Fibroblast of skin of scalp (primary cell): ENCODE measurements at regions not wholly inside any gene's neighbourhood (a gene's known extent, or its start where the extent isn't known, plus 50 kb on each side); places are given as distances from the start of the nearest gene placed in this dataset.
"Not testable (repeated sequence)": the region's sequence is repeated elsewhere in the genome, so short reads cannot be mapped to it uniquely, and the experiment has no call there.

Source experiments
- DNase-seq: peaks from one replicate; pipeline ENCODE4 v3.0.0-alpha.2; 2013

GRCh38 chr17:45554479-45554878 lies 64.0 kb upstream of the PLEKHM1 start:
- DNase-seq: not testable (repeated sequence)

- not testable (repeated sequence) for DNase-seq
Observed at GRCh38 chr17:45558821-45559220, 68.3 kb upstream of the PLEKHM1 start.

- not testable (repeated sequence) for DNase-seq
Observed at GRCh38 chr17:45562868-45563267, 72.3 kb upstream of the PLEKHM1 start.

GRCh38 chr17:45563283-45563682 lies 72.8 kb upstream of the PLEKHM1 start:
- not testable (repeated sequence) for DNase-seq

GRCh38 chr17:45568275-45568674 lies 77.8 kb upstream of the PLEKHM1 start:
- DNase-seq: not testable (repeated sequence)

GRCh38 chr17:45573326-45573725 lies 82.8 kb upstream of the PLEKHM1 start:
- not testable (repeated sequence) for DNase-seq

GRCh38 chr17:45573924-45574770 lies 83.6 kb upstream of the PLEKHM1 start:
- DNase-seq: peak; percentile 86

- DNase-seq: no peak
Observed at GRCh38 chr17:45575126-45575885, 84.8 kb upstream of the PLEKHM1 start.

GRCh38 chr17:45576527-45577307 lies 86.2 kb upstream of the PLEKHM1 start:
- not testable (repeated sequence) for DNase-seq

GRCh38 chr17:45577571-45578279 lies 87.2 kb upstream of the PLEKHM1 start:
- no peak for DNase-seq

- no peak for DNase-seq
Observed at GRCh38 chr17:45578516-45579455, 88.3 kb upstream of the PLEKHM1 start.

- no peak for DNase-seq
Observed at GRCh38 chr17:45579529-45580495, 89.3 kb upstream of the PLEKHM1 start.

GRCh38 chr17:45580924-45581323 lies 90.4 kb upstream of the PLEKHM1 start:
- DNase-seq: no peak

- DNase-seq: no peak
Observed at GRCh38 chr17:45581860-45582259, 91.3 kb upstream of the PLEKHM1 start.

GRCh38 chr17:45584092-45585036 lies 93.8 kb upstream of the PLEKHM1 start:
- DNase-seq: peak; percentile 50

GRCh38 chr17:45585037-45585733 lies 94.7 kb upstream of the PLEKHM1 start:
- peak; percentile 83 for DNase-seq

- DNase-seq: not testable (repeated sequence)
Observed at GRCh38 chr17:45585794-45586650, 95.5 kb upstream of the PLEKHM1 start.
